Keratinocyte (primary cell): ENCODE measurements at regions not wholly inside any gene's neighbourhood (a gene's known extent, or its start where the extent isn't known, plus 50 kb on each side); places are given as distances from the start of the nearest gene placed in this dataset.

Source experiments
- DNase-seq: peaks from one replicate; pipeline ENCODE4 v3.0.0-alpha.2; 2011; ENCODE audit warnings: low read depth, missing footprints, low spot score
- FAIRE-seq: peaks from 2 replicates; lab custom pipeline; 2011; peaks lifted over from hg19 to GRCh38; lab: Jason Lieb, UNC
- H2AFZ ChIP-seq: 2 replicates; pipeline ENCODE4 v1.6.0; 2012; ENCODE audit warnings: low read length, control low read depth, inconsistent platforms; ENCODE audit not compliant: control insufficient read depth
- H3K27ac ChIP-seq: 2 replicates; pipeline ENCODE4 v1.5.1; 2011; ENCODE audit warnings: low read length; ENCODE audit not compliant: control insufficient read depth, insufficient read depth
- H3K27me3 ChIP-seq: 3 replicates; pipeline ENCODE4 v1.6.0; 2011; ENCODE audit warnings: low read length; ENCODE audit not compliant: control insufficient read depth, insufficient read depth; ENCODE audit errors: extremely low read depth
- H3K36me3 ChIP-seq, 2 experiments: 2 replicates in 1 of 2; 3 replicates in 1 of 2; pipeline ENCODE4 v1.5.1; 2011; ENCODE audit warnings: low read length in 2 of 2, mild to moderate bottlenecking in 1 of 2; ENCODE audit not compliant: control insufficient read depth in 2 of 2, insufficient read depth in 2 of 2; ENCODE audit errors: extremely low read depth in 1 of 2
- H3K4me1 ChIP-seq: 3 replicates; pipeline ENCODE4 v1.5.1; 2011; ENCODE audit warnings: low read length; ENCODE audit not compliant: control insufficient read depth, insufficient read depth; ENCODE audit errors: extremely low read depth
- H3K4me2 ChIP-seq: 3 replicates; pipeline ENCODE4 v1.6.0; 2011; ENCODE audit warnings: low read depth, low read length; ENCODE audit not compliant: control insufficient read depth, insufficient read depth; ENCODE audit errors: extremely low read depth
- H3K4me3 ChIP-seq, 3 experiments: fragments of 200-600 bp in 1 of 3; sonication (generic) in 1 of 3; 2 replicates in 2 of 3; 3 replicates in 1 of 3; pipeline ENCODE4 v1.5.1; 2011 to 2016; ENCODE audit warnings: low read length in 3 of 3, mild to moderate bottlenecking in 3 of 3, control low read depth in 2 of 3, inconsistent platforms in 1 of 3, low read depth in 1 of 3, mixed read lengths in 1 of 3, mixed run types in 1 of 3, moderate library complexity in 1 of 3; ENCODE audit not compliant: control insufficient read depth in 2 of 3, insufficient read depth in 2 of 3; ENCODE audit errors: extremely low read depth in 1 of 3
- H3K79me2 ChIP-seq: 2 replicates; pipeline ENCODE4 v1.6.0; 2012; ENCODE audit warnings: low read length; ENCODE audit not compliant: control insufficient read depth, insufficient read depth
- H3K9ac ChIP-seq: 3 replicates; pipeline ENCODE4 v1.6.0; 2011; ENCODE audit warnings: low read length; ENCODE audit not compliant: control insufficient read depth, insufficient read depth; ENCODE audit errors: extremely low read depth
- H3K9me1 ChIP-seq: 3 replicates; pipeline ENCODE4 v1.6.0; 2011; ENCODE audit warnings: low read length; ENCODE audit not compliant: control insufficient read depth, insufficient read depth; ENCODE audit errors: extremely low read depth
- H3K9me3 ChIP-seq: 2 replicates; pipeline ENCODE4 v1.5.1; 2012; ENCODE audit warnings: low read depth, low read length; ENCODE audit not compliant: control insufficient read depth
- H4K20me1 ChIP-seq: 3 replicates; pipeline ENCODE4 v1.6.0; 2011; ENCODE audit warnings: low read length; ENCODE audit not compliant: control insufficient read depth, insufficient read depth; ENCODE audit errors: extremely low read depth
- CTCF ChIP-seq, 3 experiments: IDR thresholded peaks in 1 of 3; conservative IDR thresholded peaks in 1 of 3; optimal IDR thresholded peaks in 1 of 3; 2 replicates in 2 of 3; 3 replicates in 1 of 3; pipeline versions ENCODE3 to v1.5.1; 2011; ENCODE audit warnings: low read length in 3 of 3, mild to moderate bottlenecking in 3 of 3, moderate library complexity in 2 of 3, control low read depth in 1 of 3, inconsistent platforms in 1 of 3; ENCODE audit not compliant: insufficient read depth in 2 of 3; ENCODE audit errors: extremely low read depth in 1 of 3
- EZH2 ChIP-seq: IDR thresholded peaks from one replicate; pipeline ENCODE4 v1.6.1; 2012; ENCODE audit warnings: inconsistent platforms, mild to moderate bottlenecking, low read length, moderate library complexity
- dilution Hi-C: fragments of 300-500 bp; cut with MboI; formaldehyde crosslinking; loops from one replicate; pipeline ENCODE4 v1.7.0; 2020; ENCODE audit warnings: low sequenced_read_pairs; ENCODE audit not compliant: extremely low pct_ligation_motif_present

- Histone ChIP-seq H4K20me1 (no peaks in the 10 kb centered on the region), H3K27ac (no peak overlapping the region), H3K27me3 (no peaks in the 10 kb centered on the region), H3K9me3 (no peaks in the 10 kb centered on the region), H3K4me2 (no peak overlapping the region), H3K36me3 (no peaks in the 10 kb centered on the region), H3K9ac (no peak overlapping the region), H3K79me2 (no peaks in the 10 kb centered on the region), H3K4me3 (no peak overlapping the region), H3K9me1 (no peaks in the 10 kb centered on the region), H3K4me1 (no peaks in the 10 kb centered on the region), H2AFZ (no peak overlapping the region)
- dilution Hi-C loops: no loop called here
- FAIRE-seq: no peak
- DNase-seq: no peak
- no peak for TF ChIP-seq CTCF (optimal IDR thresholded peaks at IDR 0.05 in 1 of 3, IDR thresholded peaks at IDR 0.05 in 1 of 3, conservative IDR thresholded peaks at IDR 0.05 in 1 of 3; ENCODE audit: extremely low read depth in 1 of 3, insufficient read depth in 2 of 3, low read length in 3 of 3)
- TF ChIP-seq EZH2: no peak
These were observed 1211.2 kb upstream of the SORCS1 start for GRCh38 chr10:108375691-108376090.

- Histone ChIP-seq H3K9me1 (no peaks in the 10 kb centered on the region), H3K9ac (no peak overlapping the region), H3K36me3 (no peaks in the 10 kb centered on the region), H2AFZ (no peak overlapping the region), H4K20me1 (no peaks in the 10 kb centered on the region), H3K9me3 (no peaks in the 10 kb centered on the region), H3K4me3 (no peak overlapping the region), H3K79me2 (no peaks in the 10 kb centered on the region), H3K27me3 (no peaks in the 10 kb centered on the region), H3K4me2 (no peak overlapping the region), H3K27ac (no peak overlapping the region), H3K4me1 (no peaks in the 10 kb centered on the region)
- no peak for FAIRE-seq
- no peak for DNase-seq
- TF ChIP-seq EZH2 (no peak), CTCF (optimal IDR thresholded peaks at IDR 0.05 in 1 of 3, IDR thresholded peaks at IDR 0.05 in 1 of 3, conservative IDR thresholded peaks at IDR 0.05 in 1 of 3; ENCODE audit: extremely low read depth in 1 of 3, insufficient read depth in 2 of 3, low read length in 3 of 3) (no peak)
- dilution Hi-C loops: no loop called here
These were observed 1210.5 kb upstream of the SORCS1 start for GRCh38 chr10:108374991-108375390.
